HG03571 (cell line): ENCODE measurements at regions not wholly inside any gene's neighbourhood (a gene's known extent, or its start where the extent isn't known, plus 50 kb on each side); places are given as distances from the start of the nearest gene placed in this dataset.
"Not testable (repeated sequence)": the region's sequence is repeated elsewhere in the genome, so short reads cannot be mapped to it uniquely, and the experiment has no call there.

Experiments
- ATAC-seq: cut with Tn5 transposase; IDR thresholded peaks from one replicate; pipeline ENCODE4 v1.9.1; 2021; ENCODE audit not compliant: unreplicated experiment

GRCh38 chrX:138264095-138264494 lies 447.4 kb downstream of the FGF13 start:
- ATAC-seq = not testable (repeated sequence)

- no peak for ATAC-seq
Measured at GRCh38 chrX:138270931-138271330, 440.6 kb downstream of the FGF13 start.

GRCh38 chrX:138282598-138283150 lies 428.8 kb downstream of the FGF13 start:
- ATAC-seq = not testable (repeated sequence)

- no peak for ATAC-seq
Measured at GRCh38 chrX:138287205-138287877, 424.2 kb downstream of the FGF13 start.

GRCh38 chrX:138294951-138295350 lies 416.6 kb downstream of the FGF13 start:
- ATAC-seq = no peak

GRCh38 chrX:138298268-138298667 lies 413.2 kb downstream of the FGF13 start:
- no peak for ATAC-seq

- ATAC-seq = no peak
Measured at GRCh38 chrX:138345801-138346200, 365.7 kb downstream of the FGF13 start.

- no peak for ATAC-seq
Measured at GRCh38 chrX:138349351-138349750, 362.2 kb downstream of the FGF13 start.

- ATAC-seq = no peak
Measured at GRCh38 chrX:138378876-138379275, 332.6 kb downstream of the FGF13 start.

GRCh38 chrX:138408101-138408500 lies 303.4 kb downstream of the FGF13 start:
- ATAC-seq = no peak

GRCh38 chrX:138411048-138411447 lies 300.5 kb downstream of the FGF13 start:
- no peak for ATAC-seq
